ENCODE measurements at regions not wholly inside any gene's neighbourhood (a gene's known extent, or its start where the extent isn't known, plus 50 kb on each side); places are given as distances from the start of the nearest gene placed in this dataset.

- TF ChIP-seq CTCF (IDR thresholded peaks at IDR 0.05) (no peak), POLR2A (IDR thresholded peaks at IDR 0.05) (no peak)
Measured at GRCh38 chr5:63877961-63878360, 84.3 kb downstream of the HTR1A start.

Measured in lower leg skin (tissue), 3 donors.